GM19238 (cell line): ENCODE measurements at regions not wholly inside any gene's neighbourhood (a gene's known extent, or its start where the extent isn't known, plus 50 kb on each side); places are given as distances from the start of the nearest gene placed in this dataset.
"Not testable (repeated sequence)": the region's sequence is repeated elsewhere in the genome, so short reads cannot be mapped to it uniquely, and the experiment has no call there.

Source experiments
- DNase-seq: peaks from one replicate; pipeline ENCODE4 v3.0.0; 2011; ENCODE audit warnings: low spot score; ENCODE audit not compliant: insufficient read length

DNA sequence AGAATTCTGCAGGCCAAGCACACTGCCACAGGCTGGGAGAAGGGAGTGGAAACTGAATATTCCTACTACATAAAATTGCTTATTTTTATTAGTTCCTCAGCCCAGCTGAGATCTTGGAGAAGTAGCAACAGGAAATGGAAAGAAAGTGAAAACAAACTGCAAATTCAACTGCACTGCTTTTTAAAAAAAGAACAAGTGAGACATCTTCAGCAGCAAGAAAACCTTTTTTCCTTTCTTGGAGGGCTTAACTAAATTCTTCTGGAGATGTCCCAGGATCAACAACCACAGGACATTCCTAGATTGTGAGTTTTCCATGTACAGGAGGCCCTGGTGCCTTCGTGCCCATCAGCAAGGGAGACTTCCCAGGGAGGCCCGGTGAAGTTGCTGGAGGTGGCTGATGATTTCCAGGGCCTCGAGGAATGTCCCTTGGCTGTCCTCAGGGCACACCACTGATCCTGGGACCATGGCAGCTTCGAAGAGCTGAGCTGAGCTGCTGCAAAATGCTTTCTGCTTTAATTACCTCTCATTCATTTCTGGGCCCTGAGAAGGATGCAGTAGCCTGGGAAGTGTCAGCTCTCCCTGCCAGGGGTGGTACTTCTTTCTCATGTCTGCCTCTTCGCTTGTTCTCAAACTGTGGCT is 275.5 kb upstream of the FRG2C start:
- not testable (repeated sequence) for DNase-seq

GRCh38 chr3:75393288-75393694 is 270.8 kb upstream of the FRG2C start:
- not testable (repeated sequence) for DNase-seq

DNA sequence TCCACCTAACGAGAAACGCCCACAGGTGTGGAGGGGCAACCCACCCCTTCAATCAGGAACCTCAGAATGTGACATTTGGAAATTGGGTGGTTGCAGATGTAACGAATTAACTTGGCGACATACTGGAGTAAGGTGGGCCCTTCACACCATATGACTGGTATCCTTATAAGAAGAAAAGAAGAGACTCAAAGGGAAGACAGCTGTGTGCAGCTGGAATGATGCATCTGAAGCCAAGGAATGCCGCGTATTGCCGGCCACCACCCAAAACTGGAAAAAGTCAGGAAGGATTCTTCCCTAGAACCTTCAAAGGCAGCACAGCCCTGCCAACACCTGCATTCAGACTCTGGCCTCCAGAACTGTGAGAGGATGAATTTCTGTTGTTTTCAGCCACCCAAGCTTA is 270.0 kb upstream of the FRG2C start:
- not testable (repeated sequence) for DNase-seq

DNA sequence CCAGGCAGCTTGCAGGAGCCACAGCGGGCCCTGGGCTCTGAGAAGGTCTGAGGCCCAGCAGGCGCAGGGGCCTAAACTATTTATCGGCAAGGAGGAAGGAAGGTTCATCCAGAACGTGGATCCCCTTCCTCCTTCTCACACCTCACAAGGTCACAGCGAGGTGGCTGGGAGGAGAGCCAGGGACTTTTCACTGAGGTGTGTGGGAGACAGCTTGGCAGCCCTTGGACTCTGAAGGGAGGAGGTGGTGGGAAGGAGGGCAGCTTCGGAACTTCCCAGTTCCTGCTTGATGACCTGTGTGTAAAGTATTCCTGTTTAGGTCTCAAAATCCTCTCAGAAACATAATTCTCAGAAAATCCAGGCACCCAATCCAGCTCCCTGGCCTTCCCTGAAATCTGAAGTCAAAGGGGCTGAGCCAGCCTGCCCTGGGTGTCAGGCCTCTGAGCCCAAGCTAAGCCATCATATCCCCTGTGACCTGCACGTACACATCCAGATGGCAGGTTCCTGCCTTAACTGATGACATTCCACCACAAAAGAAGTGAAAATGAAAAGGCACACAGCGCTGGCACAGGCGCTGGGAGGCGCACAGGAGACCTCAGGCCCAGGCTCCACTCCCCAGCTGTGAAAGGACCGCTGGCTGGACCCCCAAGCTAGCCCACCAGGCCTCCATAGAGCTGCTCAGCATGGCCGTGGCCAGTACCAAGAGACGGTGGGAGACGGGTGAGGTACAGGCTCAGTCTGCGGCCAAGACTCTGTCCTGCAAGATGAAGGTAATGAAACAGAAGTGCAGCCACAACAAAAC is 269.4 kb upstream of the FRG2C start:
- DNase-seq, result not testable (repeated sequence)

- no peak for DNase-seq
Observed at GRCh38 chr3:75395580-75396315, 268.4 kb upstream of the FRG2C start.

- DNase-seq, result no peak
Observed at GRCh38 chr3:75396316-75396802, 267.8 kb upstream of the FRG2C start.

DNA sequence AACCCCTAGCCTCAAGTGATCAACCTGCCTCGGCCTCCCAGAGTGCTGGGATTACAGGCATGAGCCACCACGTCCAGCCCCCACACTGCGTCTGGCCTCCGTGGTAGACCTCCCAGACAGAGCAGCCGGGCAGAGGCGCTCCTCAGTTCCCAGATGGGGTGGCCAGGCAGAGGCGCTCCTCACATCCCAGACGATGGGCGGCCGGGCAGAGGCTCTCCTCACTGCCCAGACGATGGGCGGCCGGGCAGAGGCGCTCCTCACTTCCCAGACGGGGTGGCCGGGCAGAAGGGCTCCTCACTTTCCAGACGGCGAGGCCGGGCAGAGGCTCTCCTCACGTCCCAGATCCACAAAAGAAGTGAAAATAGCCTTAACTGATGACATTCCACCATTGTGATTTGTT is 266.6 kb upstream of the FRG2C start:
- not testable (repeated sequence) for DNase-seq

DNA sequence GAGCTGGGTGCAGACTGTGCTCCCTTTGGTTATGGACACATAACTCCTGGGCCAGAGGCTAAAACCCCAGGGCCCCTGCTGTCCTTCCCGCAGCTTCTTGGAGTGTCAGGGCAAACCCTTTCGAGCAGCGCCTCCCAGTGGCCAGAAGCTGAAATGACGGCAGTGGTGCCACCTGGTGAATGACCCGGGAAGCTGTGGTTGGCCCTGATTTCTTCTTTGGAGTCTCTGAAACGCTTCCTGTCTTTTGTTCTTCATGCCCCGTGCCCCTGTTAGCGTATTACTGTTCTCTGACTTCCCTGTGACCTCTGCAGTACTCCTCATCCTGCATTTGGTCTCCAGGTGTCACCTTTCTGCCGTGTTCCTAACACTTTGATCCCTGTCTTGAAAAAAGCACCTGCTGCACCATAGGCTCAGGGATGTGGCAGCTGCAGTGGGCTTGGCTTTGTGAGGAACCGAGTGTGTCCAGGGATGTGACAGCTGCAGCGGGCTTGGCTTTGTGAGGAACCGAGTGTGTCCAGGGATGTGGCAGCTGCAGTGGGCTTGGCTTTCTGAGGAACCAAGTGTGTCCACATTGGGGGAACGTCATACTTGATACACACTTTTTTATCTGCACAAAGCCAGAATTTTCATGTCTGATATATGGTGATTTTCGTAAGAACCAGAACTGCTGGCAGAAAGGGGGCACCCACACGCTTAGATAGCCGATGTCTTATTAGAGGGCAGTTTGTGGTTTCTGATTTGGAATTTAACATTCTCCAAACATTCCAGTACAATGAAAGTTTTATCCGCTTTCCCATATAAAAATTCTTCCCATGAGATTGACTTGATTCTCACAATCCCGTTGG is 241.8 kb upstream of the FRG2C start:
- not testable (repeated sequence) for DNase-seq

GRCh38 chr3:75425379-75425778 is 238.7 kb upstream of the FRG2C start:
- DNase-seq, result not testable (repeated sequence)

DNA sequence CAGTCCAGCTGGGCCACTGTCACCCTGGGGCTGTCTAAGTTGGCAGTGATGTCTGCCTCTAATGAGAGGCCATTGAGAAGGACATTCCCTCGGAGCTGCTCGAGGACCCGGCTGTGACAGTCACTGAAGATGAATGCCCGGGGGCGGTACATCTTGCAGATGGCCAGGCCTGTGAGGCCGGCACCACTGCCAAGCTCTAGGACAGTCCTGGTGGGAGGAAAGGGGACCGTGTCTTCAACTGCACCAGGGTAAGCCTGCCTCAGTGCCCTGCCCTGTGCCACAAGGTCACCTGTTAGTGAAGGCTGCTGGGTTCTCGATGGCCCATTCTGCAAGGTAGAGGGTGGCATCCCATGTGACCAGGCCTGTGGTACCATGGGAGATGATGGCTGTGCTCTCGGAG is 236.6 kb upstream of the FRG2C start:
- not testable (repeated sequence) for DNase-seq

DNA sequence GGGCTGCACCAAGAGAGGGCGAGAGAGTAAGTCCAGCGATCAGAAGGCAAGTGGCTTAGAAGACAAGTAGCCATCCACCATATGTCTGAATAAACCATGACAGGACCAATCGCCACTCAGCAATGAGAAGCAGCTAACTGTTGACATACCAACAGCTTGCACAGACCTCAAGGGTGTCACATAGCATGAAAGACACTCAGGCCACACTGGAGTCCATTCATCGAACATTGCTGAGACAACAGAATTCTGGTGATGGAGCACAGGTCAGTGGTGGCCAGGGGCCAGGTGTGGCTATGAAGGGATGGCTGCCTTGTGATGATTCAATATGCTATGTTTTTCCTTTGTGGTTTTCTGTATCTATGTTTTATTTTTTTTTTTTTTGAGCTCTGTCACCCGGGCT is 236.2 kb upstream of the FRG2C start:
- DNase-seq, result not testable (repeated sequence)

DNA sequence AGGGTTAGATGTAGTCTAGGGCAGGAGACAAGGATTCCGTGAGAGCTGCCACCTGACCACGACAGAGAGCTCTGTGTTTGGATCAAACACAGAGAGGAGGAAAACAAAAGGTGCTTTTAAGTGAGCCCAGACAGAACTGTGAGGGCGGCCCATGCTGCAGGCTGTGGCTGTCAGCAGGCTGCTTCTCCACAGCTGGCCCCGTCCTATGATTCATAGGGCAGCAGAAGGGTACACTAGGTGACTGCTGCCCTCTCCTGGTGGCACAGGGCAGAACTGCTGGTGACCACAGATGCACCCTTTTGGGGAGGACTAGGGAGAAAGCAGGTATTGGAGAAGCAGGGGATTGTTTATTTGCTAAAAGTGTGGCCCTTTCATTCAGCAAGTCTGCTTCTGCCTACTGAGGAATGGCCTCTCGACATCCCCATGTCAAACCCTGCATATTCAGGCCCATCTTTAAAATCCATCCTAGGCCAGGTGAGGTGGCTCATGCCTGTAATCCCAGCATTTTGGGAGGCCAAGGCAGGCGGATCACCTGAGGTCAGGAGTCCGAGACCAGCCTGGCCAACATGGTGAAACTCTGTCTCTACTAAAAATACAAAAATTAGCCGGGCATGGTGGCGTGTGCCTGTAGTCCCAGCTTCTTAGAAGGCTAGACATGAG is 234.4 kb upstream of the FRG2C start:
- not testable (repeated sequence) for DNase-seq

- not testable (repeated sequence) for DNase-seq
Observed at GRCh38 chr3:75430406-75430805, 233.7 kb upstream of the FRG2C start.

DNA sequence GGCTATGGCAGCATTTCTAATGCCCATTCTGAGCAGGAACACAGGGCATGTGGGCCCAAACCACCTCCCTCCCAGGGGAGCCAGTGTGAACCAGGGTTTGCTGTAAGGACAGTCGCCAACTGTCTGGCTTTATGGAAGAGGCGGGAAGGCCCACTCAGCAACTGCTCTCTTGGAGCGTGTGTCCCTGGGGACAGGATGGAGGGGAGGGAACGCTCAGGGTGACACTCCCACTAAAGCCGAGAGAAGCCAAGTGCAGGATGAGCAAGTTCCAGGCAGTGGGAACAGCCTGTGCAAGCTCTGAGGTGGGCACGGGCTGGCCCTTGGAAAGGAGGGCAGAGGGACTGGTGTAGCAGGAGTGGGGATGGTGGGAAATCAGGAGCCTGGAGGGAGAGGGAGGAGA is 233.0 kb upstream of the FRG2C start:
- not testable (repeated sequence) for DNase-seq

- not testable (repeated sequence) for DNase-seq
Observed at GRCh38 chr3:75432466-75432865, 231.7 kb upstream of the FRG2C start.

DNA sequence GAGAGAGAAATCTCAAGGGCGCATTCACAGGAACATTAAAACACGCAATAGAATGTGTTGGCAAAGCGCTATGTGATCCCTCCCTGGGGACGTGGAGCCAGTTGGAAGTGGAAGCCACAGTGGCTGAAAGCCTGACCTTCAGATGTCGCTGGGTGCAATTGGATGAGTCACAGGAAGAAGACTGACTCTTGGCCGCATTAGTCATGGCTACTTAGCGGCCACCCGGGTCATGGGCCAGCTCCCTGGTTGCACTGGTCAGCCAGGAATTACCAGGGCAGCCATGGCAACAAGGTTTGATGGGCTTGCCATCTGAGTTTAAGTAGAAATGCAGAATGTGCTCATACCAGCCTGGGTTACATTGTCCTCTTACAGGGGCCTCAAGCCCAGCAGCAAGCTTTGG is 231.2 kb upstream of the FRG2C start:
- not testable (repeated sequence) for DNase-seq

- not testable (repeated sequence) for DNase-seq
Observed at GRCh38 chr3:75433295-75433694, 230.8 kb upstream of the FRG2C start.

DNA sequence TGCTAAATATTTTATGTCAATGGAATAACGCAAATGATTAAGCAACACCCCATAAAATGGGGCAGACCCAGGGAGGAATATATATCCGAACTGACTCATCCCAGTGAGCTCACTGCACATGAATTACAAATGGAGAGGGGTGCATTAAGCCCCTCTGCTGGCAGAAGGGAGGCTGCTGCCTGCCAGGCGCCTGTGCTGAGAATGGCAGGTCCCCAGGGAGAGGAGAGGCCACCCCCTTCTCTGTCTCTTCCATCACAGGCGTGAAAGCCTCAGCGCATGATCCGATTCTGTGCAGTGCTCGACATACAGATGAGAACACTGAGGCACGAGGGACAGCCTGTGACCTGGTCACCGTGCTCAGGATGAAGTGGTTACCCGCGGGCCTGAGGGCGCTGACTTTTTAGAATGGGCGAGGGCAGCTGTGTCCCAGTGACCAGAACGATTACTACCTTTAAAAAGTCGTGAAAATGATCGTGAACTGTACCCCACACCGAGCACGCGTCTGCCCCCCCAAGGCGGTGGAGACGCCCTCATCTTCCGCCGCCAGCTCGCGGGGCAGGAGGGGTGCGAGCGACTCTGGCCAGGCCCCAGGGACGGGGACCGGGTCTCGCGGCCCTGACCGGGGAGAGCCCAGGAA is 229.7 kb upstream of the FRG2C start:
- not testable (repeated sequence) for DNase-seq

- peak; percentile 73 for DNase-seq
Observed at GRCh38 chr3:75434913-75435793, 229.0 kb upstream of the FRG2C start.
